ENCODE measurements at regions not wholly inside any gene's neighbourhood (a gene's known extent, or its start where the extent isn't known, plus 50 kb on each side); places are given as distances from the start of the nearest gene placed in this dataset.

GRCh38 chr6:1516742-1517520 is 92.8 kb upstream of the FOXC1 start:
- DNase-seq, result no peak

- DNase-seq, result no peak
Observed at GRCh38 chr6:1518855-1519254, 90.9 kb upstream of the FOXC1 start.

GRCh38 chr6:1519597-1519996 is 90.1 kb upstream of the FOXC1 start:
- DNase-seq, result no peak

GRCh38 chr6:1522779-1523178 is 86.9 kb upstream of the FOXC1 start:
- DNase-seq, result no peak

GRCh38 chr6:1524040-1524480 is 85.7 kb upstream of the FOXC1 start:
- peak; percentile 75 for DNase-seq

- DNase-seq, result no peak
Observed at GRCh38 chr6:1525364-1526038, 84.2 kb upstream of the FOXC1 start.

- DNase-seq, result no peak
Observed at GRCh38 chr6:1526398-1527072, 83.2 kb upstream of the FOXC1 start.

GRCh38 chr6:1527073-1527457 is 82.7 kb upstream of the FOXC1 start:
- no peak for DNase-seq

GRCh38 chr6:1535295-1535694 is 74.4 kb upstream of the FOXC1 start:
- peak; percentile 31 for DNase-seq

GRCh38 chr6:1536526-1537429 is 72.9 kb upstream of the FOXC1 start:
- no peak for DNase-seq

- no peak for DNase-seq
Observed at GRCh38 chr6:1538369-1538768, 71.3 kb upstream of the FOXC1 start.

GRCh38 chr6:1538810-1539478 is 70.8 kb upstream of the FOXC1 start:
- no peak for DNase-seq

- no peak for DNase-seq
Observed at GRCh38 chr6:1540864-1541521, 68.7 kb upstream of the FOXC1 start.

- DNase-seq, result no peak
Observed at GRCh38 chr6:1542335-1542734, 67.4 kb upstream of the FOXC1 start.

GRCh38 chr6:1542764-1543163 is 67.0 kb upstream of the FOXC1 start:
- no peak for DNase-seq

- DNase-seq, result no peak
Observed at GRCh38 chr6:1544000-1544399, 65.7 kb upstream of the FOXC1 start.

GRCh38 chr6:1544603-1545002 is 65.1 kb upstream of the FOXC1 start:
- DNase-seq, result no peak

- DNase-seq, result no peak
Observed at GRCh38 chr6:1545654-1546053, 64.1 kb upstream of the FOXC1 start.

GRCh38 chr6:1547785-1548184 is 61.9 kb upstream of the FOXC1 start:
- DNase-seq, result no peak

- no peak for DNase-seq
Observed at GRCh38 chr6:1551249-1551648, 58.5 kb upstream of the FOXC1 start.

- no peak for DNase-seq
Observed at GRCh38 chr6:1552296-1552761, 57.4 kb upstream of the FOXC1 start.

Measured in activated T-cell treated with anti-CD3 and anti-CD28 coated beads, Interleukin-2, amount 50 U/mL, for 1 hour (primary cell).